NCI-H2081 (cell line): ENCODE measurements at regions not wholly inside any gene's neighbourhood (a gene's known extent, or its start where the extent isn't known, plus 50 kb on each side); places are given as distances from the start of the nearest gene placed in this dataset.
A peak's percentile ranks its signal among the peaks of the same experiment; 100 is the strongest.

Experiments used
- DNase-seq, 2 experiments: peaks; one replicate each; lab custom pipeline; 2025; lab: John Stamatoyannopoulos, UW

GRCh38 chr1:244265507-244265906 lies 186.2 kb downstream of the ADSS2 start:
- no peak for DNase-seq

- DNase-seq = no peak
Measured at GRCh38 chr1:244269169-244269568, 182.5 kb downstream of the ADSS2 start.

- no peak for DNase-seq
Measured at GRCh38 chr1:244271004-244271403, 180.7 kb downstream of the ADSS2 start.

- no peak for DNase-seq
Measured at GRCh38 chr1:244271691-244272308, 179.9 kb downstream of the ADSS2 start.

- peak; percentile 81 to 82 for DNase-seq
Measured at GRCh38 chr1:244272471-244273261, 179.0 kb downstream of the ADSS2 start.

GRCh38 chr1:244273262-244273844 lies 178.4 kb downstream of the ADSS2 start:
- DNase-seq = no peak

- peak in 1 of 2 experiments; percentile 19 for DNase-seq
Measured at GRCh38 chr1:244273845-244274619, 177.7 kb downstream of the ADSS2 start.

- DNase-seq = no peak
Measured at GRCh38 chr1:244276646-244277045, 175.1 kb downstream of the ADSS2 start.

- no peak for DNase-seq
Measured at GRCh38 chr1:244280201-244280600, 171.5 kb downstream of the ADSS2 start.

- DNase-seq = no peak
Measured at GRCh38 chr1:244280859-244281258, 170.8 kb downstream of the ADSS2 start.

GRCh38 chr1:244283772-244284171 lies 167.9 kb downstream of the ADSS2 start:
- no peak for DNase-seq

GRCh38 chr1:244284641-244285156 lies 167.0 kb downstream of the ADSS2 start:
- DNase-seq = no peak

- DNase-seq = no peak
Measured at GRCh38 chr1:244286341-244286740, 165.4 kb downstream of the ADSS2 start.

- no peak for DNase-seq
Measured at GRCh38 chr1:244287726-244288125, 164.0 kb downstream of the ADSS2 start.

GRCh38 chr1:244288663-244289062 lies 163.0 kb downstream of the ADSS2 start:
- DNase-seq = no peak

- DNase-seq = no peak
Measured at GRCh38 chr1:244289991-244290785, 161.5 kb downstream of the ADSS2 start.

- DNase-seq = no peak
Measured at GRCh38 chr1:244291236-244292201, 160.2 kb downstream of the ADSS2 start.

GRCh38 chr1:244294599-244295224 lies 157.0 kb downstream of the ADSS2 start:
- DNase-seq = no peak

GRCh38 chr1:244296003-244296402 lies 155.7 kb downstream of the ADSS2 start:
- DNase-seq = no peak

GRCh38 chr1:244296447-244296846 lies 155.3 kb downstream of the ADSS2 start:
- no peak for DNase-seq
